T-helper 22 cell (primary cell): ENCODE measurements at regions not wholly inside any gene's neighbourhood (a gene's known extent, or its start where the extent isn't known, plus 50 kb on each side); places are given as distances from the start of the nearest gene placed in this dataset.

Experiments
- DNase-seq: peaks from one replicate; pipeline ENCODE4 v3.0.0-alpha.2; 2020; ENCODE audit warnings: low read depth

GRCh38 chrX:149274516-149275105 lies 230.5 kb downstream of the IDS start:
- DNase-seq: no peak

DNA sequence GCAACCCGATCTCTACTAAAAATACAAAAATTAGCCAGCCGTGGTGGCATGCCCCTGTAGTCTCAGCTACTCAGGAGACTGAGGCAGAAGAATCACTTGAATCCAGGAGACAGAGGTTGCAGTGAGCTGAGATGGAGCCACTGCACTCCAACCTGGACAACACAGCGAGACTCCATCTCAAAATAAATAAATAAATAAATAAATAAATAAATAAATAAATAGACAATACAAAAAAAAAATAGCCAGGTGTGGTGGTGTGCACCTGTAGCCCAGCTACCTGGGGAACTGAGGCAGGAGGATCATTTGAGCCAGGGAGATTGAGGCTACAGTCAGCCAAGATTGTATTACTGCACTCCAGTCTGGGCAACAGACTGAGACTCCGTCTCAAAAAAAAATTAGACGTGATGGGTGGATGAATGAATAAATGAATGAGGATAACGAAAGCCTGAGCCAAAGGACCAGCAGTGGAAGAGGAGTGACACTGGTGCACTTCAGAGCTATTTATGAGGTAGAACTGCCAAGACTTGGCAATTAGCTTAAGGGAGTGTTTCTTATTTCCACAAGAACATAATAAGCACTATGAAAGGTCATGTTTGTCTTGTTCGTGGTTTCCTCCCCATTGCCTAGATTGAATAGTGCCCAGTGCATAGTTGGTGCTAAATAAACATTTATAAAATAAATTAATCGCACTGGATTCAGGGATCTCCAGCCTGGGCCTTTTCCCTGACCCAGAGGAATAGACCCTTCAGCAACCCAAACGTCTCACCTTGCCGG lies 232.2 kb downstream of the IDS start:
- DNase-seq: no peak

DNA sequence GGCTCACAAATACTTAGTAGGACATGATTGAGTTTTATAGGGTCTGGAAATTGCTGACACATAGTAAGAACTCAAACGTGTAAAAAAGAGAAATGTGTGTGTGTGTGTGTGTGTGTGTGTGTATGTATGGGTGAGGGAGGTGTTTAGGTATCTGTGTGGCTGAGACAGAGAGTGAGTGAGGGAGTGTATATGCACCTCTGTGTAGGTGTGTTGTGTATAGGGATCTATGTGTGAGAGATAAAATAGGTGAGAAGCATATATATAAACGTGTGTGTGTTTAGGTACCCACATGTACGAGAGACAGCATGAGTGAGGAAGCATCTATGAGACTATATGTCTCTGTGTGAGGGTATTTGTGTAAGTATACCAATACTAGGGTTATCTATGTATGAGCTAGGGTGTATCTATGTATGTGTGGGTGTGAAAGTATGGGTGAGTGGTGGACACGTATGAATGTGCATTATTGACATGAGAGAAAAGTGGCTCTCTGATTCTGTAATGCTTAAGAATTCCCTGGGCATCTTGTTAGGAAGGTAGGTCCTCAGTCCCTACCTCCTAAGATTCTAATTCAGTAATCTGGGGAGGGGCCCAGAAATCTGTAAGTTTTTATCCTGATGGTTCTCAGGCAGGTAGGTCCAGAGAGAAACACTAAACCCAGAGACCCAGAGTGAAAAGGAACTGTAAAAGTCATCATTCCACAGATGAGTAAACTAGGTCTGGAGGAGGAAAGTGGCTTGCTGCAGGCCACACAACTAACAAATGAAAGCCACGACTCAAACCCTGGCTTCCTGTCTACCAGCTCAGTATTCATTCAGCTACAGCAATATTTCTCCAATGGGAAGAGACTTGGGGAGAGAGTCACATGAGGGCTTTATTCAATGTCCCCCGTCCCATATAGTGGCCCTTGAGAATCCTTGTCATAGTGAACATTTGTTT lies 237.0 kb downstream of the IDS start:
- no peak for DNase-seq

- no peak for DNase-seq
Observed at GRCh38 chrX:149262086-149262485, 243.0 kb downstream of the IDS start.

- no peak for DNase-seq
Observed at GRCh38 chrX:149259241-149259640, 245.9 kb downstream of the IDS start.

DNA sequence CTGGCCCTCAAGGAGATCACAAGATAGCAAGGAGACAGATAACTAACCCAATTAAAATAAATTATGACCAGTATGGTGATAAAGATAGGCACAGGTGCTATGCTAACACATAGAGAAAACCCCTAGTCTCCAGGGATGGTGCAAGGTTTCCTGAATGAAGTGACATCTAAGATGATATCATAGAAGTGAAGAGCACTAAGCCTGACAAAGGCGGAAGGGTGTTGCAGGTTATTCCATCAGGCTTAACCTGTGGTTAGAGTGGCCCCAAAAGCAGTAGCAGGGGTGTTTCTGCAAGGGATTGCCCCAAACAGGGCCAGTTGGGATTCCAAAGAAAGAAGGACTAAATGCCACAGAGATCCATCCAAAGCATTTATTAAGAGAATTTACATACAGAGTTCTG lies 249.2 kb downstream of the IDS start:
- no peak for DNase-seq

DNA sequence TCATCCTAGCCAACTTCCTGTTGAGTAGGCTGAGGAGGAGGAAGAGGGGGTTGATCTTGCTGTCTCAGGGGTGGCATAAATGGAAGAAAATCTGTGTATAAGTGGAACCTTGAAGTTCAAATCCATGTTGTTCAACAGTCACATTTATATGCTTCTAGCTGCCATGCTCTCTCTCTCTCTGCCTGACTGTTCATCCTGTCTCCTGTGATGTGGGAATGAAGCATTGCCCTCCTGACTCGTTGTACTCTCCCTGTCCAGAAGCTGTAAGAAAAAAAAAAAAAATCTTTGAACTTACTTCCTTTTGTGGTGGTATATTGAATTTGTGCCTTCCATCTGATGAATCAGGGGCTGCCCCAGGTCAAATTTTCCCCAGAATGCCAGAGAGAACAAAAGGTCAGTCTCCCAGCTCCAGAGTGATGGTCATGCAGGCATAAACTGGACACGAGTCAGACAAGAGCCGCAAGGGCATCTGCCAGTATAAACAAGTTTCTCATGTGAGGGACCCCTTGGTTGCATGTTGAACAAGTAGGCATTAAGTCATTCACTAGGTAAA lies 257.0 kb downstream of the IDS start:
- no peak for DNase-seq

DNA sequence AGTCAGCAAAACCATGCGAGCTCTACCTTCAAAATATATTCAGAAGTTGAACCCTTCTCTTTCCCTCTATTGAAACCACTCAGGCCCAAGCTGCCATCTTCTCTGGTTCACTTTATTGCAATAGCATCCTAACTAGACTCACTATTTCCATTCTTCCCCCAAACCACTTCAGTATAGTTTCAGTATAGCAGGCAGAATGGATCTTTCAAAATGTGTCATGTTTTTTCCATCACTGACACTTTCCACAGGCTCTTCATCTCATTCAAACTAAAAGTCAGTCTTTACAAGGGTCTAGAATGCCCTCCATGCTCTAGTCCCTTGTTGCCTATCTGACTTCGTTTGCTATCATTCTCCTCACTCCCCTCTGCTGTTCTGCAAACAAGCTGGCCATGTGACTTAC lies 274.4 kb downstream of the IDS start:
- no peak for DNase-seq

DNA sequence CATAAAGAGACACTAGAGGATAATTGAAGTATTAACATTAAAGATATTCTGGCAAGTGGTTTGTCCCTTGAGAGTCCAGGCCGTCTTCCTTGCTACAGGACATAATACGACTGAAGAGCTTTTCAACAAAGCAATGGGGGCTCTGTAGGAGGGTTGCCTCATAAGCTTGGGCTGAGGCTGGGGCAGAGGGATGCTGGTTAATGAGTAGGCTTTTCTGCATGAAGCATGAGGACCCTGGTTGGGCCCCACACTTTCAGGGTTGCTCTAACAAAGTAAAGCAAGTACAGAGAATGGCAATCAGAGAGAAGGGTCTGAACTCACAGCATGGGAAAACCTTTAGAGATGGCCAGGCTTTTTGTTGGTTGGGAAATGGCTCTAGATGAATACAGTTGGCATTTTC lies 281.3 kb downstream of the IDS start:
- DNase-seq: no peak

DNA sequence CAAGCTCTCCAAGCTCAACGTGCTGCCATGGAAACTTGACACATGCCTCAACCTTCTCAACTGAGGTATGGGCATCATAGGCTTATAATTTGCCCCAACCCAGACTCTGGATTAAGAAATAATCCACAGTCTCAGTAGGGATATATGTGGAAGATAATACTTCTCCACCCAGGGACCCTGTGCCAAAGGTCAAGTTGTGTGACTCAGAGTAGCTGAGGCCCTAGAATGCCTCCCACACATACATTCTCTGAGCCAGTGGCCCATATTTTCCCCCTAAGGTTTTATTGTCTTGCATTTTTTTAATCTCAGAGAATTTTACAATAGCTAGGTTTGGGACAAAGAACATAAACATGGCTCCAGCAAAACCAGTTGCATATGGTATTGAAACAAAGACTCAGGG lies 283.1 kb downstream of the IDS start:
- no peak for DNase-seq

DNA sequence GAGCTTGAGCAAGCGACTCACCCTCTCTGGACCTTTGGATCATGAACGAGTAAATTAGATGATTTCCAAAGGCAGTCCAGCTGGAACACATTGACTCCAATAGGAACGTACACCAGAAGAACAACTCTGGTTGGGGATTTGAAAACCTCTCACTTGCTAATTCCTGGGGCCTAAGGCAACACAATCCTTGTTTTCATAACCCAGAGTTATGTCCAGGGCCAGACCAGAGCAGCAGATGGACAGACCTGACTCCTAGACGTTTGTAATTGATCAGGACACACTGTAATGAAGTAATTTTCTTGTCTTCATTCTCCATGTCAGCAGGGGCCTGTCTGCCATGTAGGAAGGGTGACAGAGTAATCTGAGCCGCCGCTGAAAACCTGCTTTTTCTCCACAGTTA lies 283.9 kb downstream of the IDS start:
- no peak for DNase-seq

DNA sequence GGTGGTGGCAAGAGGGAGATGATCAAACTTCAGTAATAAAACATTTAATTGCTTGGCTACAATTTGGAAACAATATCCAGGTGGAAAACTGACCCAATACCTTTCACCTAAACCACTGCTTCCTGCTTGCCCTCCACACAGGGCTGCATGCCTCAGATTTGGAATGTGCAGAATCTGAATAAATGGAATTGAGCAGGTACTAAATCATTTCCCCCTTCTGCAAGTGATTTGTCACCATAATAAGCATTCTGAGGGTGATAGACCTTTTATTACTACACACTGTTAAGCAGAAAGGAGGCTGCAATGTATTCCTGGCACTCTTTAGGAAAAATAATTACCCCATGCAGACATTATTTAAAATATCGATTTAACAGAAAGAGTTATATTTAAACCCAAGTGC lies 291.8 kb downstream of the IDS start:
- DNase-seq: no peak

- DNase-seq: no peak
Observed at GRCh38 chrX:149208307-149208706, 296.8 kb downstream of the IDS start.

DNA sequence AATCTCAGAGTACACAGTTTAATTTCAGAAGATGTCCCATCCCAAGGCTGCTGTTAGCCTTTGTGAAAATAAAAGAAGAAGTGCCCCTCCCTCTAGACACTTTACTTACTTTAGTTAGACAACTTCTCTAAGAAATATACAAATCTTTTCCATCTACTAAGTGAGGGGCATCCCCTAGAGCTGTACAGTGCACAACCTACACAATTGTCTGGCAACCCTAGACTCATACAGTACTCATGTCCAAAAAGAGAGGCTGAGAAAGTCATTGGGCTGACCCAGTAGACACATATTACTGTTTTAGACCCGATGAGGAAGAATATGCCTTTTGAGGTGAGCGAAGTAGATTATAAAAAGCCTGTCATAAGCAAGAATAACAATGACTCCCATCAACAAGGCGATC lies 297.6 kb downstream of the IDS start:
- DNase-seq: no peak

DNA sequence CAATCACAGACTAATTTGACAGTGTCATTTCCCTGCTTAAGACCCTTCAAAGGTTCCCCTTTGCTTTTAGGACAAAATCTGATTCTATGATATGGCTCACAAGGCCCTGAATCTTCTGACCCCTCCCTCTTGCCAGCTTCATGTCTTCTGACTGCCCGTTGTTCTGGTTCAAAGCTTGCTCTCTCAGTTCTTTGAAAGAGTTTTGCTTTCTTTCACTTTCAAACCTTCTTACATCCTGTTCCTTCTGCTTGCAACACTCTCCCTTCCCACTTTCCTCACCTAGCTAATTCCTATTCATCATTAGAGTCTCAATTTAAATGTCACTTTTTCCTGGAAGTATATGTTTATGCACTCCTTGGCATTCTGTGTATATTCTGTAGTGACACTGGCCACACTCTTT lies 299.2 kb downstream of the IDS start:
- no peak for DNase-seq

GRCh38 chrX:149205081-149205480 lies 300.0 kb downstream of the IDS start:
- no peak for DNase-seq

DNA sequence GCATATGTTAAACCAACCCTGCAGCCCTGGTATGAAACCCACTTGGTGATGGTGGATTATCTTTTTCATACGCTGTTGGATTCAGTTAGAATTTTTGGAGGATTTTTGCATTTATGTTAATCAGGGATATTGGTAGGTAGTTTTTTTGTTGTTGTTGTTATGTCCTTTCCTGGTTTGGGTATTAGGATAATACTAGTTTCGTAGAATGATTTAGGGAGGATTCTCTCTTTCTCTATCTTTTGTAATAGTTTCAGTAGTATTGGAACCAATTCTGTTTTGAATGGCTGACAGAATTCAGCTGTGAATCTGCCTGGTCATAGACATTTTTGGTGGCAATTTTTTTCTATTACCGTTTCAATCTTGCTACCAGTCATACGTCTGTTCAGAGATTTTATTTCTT lies 305.4 kb downstream of the IDS start:
- DNase-seq: no peak

DNA sequence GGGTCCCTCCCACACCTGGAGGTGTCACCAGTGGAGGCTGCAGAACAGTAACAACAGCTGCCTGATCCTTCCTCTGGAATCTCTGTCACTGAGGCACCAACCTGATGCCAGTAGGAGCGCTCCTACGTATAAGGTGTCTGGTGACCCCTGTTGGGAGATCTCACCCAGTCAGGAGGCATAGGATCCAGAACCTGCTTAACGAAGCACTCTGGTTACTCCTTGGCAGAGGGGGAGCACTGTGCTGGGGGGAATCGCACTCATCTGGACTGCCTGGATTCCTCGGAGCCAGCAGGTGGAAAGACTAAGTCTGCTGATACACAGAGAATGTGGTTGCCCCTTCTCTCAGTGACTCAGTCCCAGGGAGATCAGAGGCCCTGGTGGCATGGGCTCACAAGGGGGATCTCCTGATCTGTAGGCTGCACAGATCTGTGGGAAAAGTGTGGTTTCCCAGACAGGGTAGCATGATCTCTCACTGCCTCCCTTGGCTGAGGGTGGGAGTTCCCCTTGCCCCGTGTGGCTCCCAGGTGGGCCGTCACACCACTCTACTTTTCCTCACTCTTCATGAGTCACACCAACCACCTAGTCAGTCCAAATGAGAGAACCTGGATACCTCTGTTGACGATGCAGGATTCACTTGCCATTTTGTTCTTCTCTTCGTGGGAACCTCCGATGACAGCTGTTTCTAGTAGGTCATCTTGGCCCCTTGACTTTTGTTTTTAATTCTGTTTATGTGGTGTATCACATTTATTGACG lies 305.9 kb downstream of the IDS start:
- no peak for DNase-seq

DNA sequence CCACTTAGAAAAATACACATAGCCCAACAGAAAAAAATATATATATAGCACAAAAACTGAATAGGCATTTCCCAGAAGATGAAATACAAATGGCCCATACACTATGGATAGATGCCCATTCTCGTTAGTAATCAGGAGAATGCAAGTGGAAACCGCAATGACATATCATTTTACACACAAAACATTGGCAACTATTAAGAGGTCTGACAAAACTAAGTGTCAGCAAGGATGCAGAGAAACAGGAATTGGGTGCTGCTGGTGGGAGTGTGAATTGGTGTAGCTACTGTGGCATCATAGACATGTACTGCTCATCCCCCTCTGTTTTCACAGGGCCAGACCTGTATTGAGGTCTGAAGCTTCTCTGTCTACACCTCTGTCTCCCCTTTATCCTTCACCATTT lies 320.0 kb downstream of the IDS start:
- no peak for DNase-seq

DNA sequence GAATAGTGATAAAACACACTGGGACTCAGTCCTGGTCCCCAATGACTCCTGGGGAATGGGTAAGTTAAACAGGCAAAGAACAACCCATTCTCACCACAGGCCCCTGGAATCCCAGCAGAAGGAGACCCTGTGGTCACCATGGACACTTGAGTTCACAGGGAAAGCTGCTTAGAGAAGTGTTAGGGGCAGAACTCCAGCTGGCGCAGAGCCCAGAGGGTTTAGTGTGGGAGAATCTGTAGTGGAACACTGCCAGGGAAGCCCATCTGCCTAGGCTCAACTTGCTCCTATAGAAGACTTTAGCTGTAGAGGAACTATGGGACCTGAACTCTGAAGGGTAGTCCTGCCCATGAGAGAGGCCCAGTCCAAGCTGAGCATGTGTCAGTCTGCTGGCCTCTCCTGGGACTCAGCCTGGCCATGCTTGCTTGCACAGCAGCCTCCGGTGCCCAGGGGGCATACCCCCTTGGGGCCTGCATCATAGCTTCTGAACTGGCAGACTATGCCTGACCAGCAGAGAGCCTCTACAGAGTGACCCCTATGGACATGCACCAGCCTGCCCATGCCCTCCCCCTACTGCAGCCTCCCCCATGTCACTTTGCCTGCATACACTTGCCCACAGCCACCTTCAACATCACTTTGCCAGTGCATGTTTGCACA lies 343.5 kb downstream of the IDS start:
- no peak for DNase-seq

GRCh38 chrX:149157976-149158375 lies 347.1 kb downstream of the IDS start:
- no peak for DNase-seq
